Thyroid gland (tissue), 4 donors: ENCODE measurements at regions not wholly inside any gene's neighbourhood (a gene's known extent, or its start where the extent isn't known, plus 50 kb on each side); places are given as distances from the start of the nearest gene placed in this dataset.

Source experiments
- DNase-seq, 2 donors: peaks; one replicate each; pipeline ENCODE4 v3.0.0-alpha.2; 2019
- H3K27ac ChIP-seq, 3 donors: fragments of 200-600 bp; sonication (generic); 1 replicate in 2 of 3; 2 replicates in 1 of 3; pipeline ENCODE4 v1.5.1; 2016 to 2019; ENCODE audit warnings: mild to moderate bottlenecking in 1 of 3, moderate library complexity in 1 of 3
- H3K27me3 ChIP-seq: fragments of 200-600 bp; sonication (generic); one replicate; pipeline ENCODE4 v1.5.1; 2019
- H3K36me3 ChIP-seq, 2 donors: fragments of 200-600 bp; sonication (generic); one replicate each; pipeline ENCODE4 v1.5.1; 2016 to 2019
- H3K4me1 ChIP-seq, 2 donors: fragments of 200-600 bp; sonication (generic); one replicate each; pipeline ENCODE4 v1.5.1; 2017 to 2019
- H3K4me3 ChIP-seq, 3 donors: fragments of 200-600 bp; sonication (generic); replicated peaks in 1 of 3; 1 replicate in 2 of 3; 2 replicates in 1 of 3; pipeline ENCODE4 v1.5.1; 2016; ENCODE audit warnings: mild to moderate bottlenecking in 1 of 3
- H3K9me3 ChIP-seq: fragments of 200-600 bp; sonication (generic); one replicate; pipeline ENCODE4 v1.5.1; 2017
- POLR2A ChIP-seq, 2 donors: fragments of 450-650 bp; IDR thresholded peaks; one replicate each; pipeline ENCODE4 v1.6.1; 2017; ENCODE audit warnings: antibody characterized with exemption in 2 of 2, mild to moderate bottlenecking in 2 of 2, moderate library complexity in 1 of 2
- WGBS, 2 donors: methylation state at CpG; one replicate each; pipeline ENCODE4 v1.1.5; 2017; 5-methylcytosine and 5-hydroxymethylcytosine counted together
- intact Hi-C: fragments of 100-400 bp; cut with DNase I; formaldehyde crosslinking; loops from one replicate; pipeline ENCODE4 v1.15.1; 2023
- TF ChIP-seq, protein P1 (sequence below), 6 experiments: fragments of 200-600 bp in 3 of 6; fragments of 450-650 bp in 3 of 6; sonication (generic) in 3 of 6; IDR thresholded peaks; one replicate each; pipeline ENCODE4 v1.5.1; 2016 to 2019; ENCODE audit warnings: antibody characterized with exemption in 6 of 6, mild to moderate bottlenecking in 2 of 6, inconsistent platforms in 1 of 6, moderate library complexity in 1 of 6

DNA sequence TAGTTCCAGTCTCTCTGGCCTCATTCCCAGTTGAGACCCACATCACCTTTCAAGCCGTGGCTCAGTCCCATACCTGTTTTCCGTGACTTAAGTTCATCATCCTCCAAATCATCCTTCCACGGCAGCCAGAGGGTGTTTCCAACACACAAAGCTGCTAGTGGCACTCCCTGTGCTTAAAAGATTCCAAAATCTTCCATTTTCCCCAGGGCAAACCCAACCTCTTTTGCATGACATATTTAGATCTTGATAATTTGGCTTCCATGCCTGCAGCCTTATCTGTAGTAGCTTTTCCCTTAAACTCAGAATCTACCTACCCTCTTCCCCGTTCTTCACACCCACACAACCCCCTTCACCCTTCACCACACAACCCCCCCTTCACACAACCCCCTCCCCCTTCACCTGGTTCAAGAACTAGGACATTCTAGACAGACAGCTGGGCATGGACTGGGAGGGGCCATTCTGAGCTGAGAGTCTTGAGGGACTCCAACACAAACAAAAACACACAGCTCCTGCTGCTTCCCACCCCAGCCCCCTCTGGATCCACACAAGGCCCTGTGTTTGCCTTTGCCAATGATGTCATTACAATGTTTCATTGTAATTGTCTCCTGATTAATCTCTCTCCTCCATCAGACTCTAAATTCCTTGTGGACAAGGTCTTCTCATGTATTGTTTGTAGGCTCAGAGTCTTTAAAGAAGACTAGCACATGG lies 268.2 kb downstream of the SH3GL2 start:
- no peaks in the 10 kb centered on the region for H3K36me3 ChIP-seq
- WGBS, 2 donors, result 83 to 84% methylated on average over 4 of the region's 4 CpGs
- no peak overlapping the region for H3K4me3 ChIP-seq
- H3K27me3 ChIP-seq, result no peaks in the 10 kb centered on the region
- no peak for DNase-seq
- no peak for TF ChIP-seq POLR2A (IDR thresholded peaks at IDR 0.05)
- TF ChIP-seq, protein P1, sequence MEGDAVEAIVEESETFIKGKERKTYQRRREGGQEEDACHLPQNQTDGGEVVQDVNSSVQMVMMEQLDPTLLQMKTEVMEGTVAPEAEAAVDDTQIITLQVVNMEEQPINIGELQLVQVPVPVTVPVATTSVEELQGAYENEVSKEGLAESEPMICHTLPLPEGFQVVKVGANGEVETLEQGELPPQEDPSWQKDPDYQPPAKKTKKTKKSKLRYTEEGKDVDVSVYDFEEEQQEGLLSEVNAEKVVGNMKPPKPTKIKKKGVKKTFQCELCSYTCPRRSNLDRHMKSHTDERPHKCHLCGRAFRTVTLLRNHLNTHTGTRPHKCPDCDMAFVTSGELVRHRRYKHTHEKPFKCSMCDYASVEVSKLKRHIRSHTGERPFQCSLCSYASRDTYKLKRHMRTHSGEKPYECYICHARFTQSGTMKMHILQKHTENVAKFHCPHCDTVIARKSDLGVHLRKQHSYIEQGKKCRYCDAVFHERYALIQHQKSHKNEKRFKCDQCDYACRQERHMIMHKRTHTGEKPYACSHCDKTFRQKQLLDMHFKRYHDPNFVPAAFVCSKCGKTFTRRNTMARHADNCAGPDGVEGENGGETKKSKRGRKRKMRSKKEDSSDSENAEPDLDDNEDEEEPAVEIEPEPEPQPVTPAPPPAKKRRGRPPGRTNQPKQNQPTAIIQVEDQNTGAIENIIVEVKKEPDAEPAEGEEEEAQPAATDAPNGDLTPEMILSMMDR (IDR thresholded peaks at IDR 0.05), result no peak
- intact Hi-C loops, result no loop called here
- no peaks in the 10 kb centered on the region for H3K9me3 ChIP-seq
- H3K4me1 ChIP-seq, result no peaks in the 10 kb centered on the region
- H3K27ac ChIP-seq, result no peak overlapping the region

DNA sequence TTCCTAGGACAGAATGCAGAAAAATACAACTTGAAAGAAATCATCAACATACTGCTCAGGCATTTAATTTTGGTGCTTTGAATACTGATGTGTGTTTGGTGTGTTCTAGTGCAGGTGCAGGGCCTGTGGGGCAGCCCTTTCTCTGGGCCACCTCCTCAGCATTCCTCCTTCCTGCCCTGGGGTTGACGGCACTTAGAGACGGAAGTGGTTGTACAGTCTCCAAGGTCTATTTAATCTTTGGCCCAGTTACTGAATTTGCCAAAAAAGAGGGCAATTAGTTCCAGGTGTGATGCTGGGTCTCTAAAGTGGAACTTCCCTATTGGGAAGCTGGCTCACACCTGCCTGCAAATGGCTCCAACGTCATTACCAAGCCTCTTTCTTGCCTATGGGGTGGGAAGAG lies 269.0 kb downstream of the SH3GL2 start:
- TF ChIP-seq, protein P1 (IDR thresholded peaks at IDR 0.05), result no peak
- no peak for TF ChIP-seq POLR2A (IDR thresholded peaks at IDR 0.05)
- Histone ChIP-seq H3K4me3 (no peak overlapping the region), H3K36me3 (no peaks in the 10 kb centered on the region), H3K4me1 (no peaks in the 10 kb centered on the region), H3K27me3 (no peaks in the 10 kb centered on the region), H3K27ac (no peak overlapping the region), H3K9me3 (no peaks in the 10 kb centered on the region)
- 51 to 64% methylated on average over 3 of the region's 3 CpGs for WGBS, 2 donors
- DNase-seq, result no peak
- intact Hi-C loops, result no loop called here

DNA sequence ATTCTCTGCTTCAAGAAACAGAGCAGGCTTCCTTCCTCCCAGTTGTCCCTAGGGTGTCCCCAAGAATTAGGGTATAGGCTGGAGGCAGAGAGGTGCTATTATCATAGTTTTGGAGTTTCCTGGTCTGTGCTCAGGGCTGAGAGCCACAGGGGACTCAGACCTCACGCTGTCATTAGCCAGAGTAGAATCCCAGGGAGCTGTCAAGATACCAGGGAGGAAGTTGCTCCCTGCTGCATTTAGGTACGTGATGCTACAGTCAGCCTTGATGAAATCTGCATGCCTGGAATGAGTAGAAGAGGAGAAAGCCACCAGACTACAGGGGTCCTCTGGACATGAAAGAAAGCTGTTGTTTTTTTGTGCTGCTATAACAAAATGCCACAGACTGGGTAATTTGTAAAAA lies 273.2 kb downstream of the SH3GL2 start:
- 29 to 47% methylated on average over 2 of the region's 2 CpGs for WGBS, 2 donors
- H3K9me3 ChIP-seq, result no peaks in the 10 kb centered on the region
- no peak for TF ChIP-seq POLR2A (IDR thresholded peaks at IDR 0.05)
- TF ChIP-seq, protein P1 (IDR thresholded peaks at IDR 0.05), result no peak
- H3K4me3 ChIP-seq, result no peak overlapping the region
- intact Hi-C loops, result no loop called here
- DNase-seq, result no peak
- H3K27me3 ChIP-seq, result no peaks in the 10 kb centered on the region
- H3K4me1 ChIP-seq, result no peaks in the 10 kb centered on the region
- H3K27ac ChIP-seq, result no peak overlapping the region
- no peaks in the 10 kb centered on the region for H3K36me3 ChIP-seq

DNA sequence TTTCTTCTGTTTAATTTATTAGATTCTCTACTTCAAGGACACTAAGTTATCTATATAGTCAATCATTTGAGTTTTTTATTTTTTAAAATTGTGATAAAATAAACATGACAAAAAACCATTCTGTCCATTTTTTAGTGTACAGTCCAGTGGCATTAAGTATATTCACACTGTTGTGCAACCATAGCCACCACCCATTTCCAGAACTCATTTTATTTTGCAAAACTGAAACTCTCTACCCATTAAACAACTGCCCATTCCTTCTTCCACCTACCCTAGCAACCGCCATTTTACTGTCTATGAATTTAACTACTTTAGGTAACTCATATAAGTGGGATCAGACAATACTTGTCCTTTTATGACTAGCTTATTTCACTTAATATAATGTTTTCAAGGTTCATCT lies 275.6 kb downstream of the SH3GL2 start:
- 92 to 95% methylated on average over 1 of the region's 1 CpG for WGBS, 2 donors
- no peak overlapping the region for H3K27ac ChIP-seq
- H3K36me3 ChIP-seq, result no peaks in the 10 kb centered on the region
- intact Hi-C loops, result no loop called here
- no peak for TF ChIP-seq POLR2A (IDR thresholded peaks at IDR 0.05)
- TF ChIP-seq, protein P1 (IDR thresholded peaks at IDR 0.05), result no peak
- no peaks in the 10 kb centered on the region for H3K27me3 ChIP-seq
- H3K4me1 ChIP-seq, result no peaks in the 10 kb centered on the region
- DNase-seq, result no peak
- H3K9me3 ChIP-seq, result no peaks in the 10 kb centered on the region
- no peak overlapping the region for H3K4me3 ChIP-seq

DNA sequence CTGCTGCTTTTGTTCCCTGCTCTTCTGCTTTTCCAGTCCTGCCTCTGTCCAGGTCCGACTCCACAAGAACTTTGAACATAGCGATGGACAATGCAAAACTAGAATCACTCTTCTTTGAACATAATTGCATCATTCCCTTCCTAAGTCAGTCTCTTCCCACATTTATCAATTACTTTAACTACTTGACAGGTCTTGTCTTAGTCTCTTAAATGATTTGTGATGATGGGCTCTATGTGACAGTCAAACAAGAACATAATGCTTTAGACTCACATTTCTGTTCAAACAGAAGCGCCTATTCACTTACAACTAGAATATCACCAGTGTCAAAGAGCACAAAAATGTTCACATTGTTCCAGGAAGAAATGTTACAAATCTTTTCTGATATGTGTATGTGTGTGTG lies 278.1 kb downstream of the SH3GL2 start:
- Histone ChIP-seq H3K27ac (no peak overlapping the region), H3K27me3 (no peaks in the 10 kb centered on the region), H3K36me3 (no peaks in the 10 kb centered on the region), H3K4me3 (no peak overlapping the region), H3K9me3 (no peaks in the 10 kb centered on the region), H3K4me1 (no peaks in the 10 kb centered on the region)
- intact Hi-C loops, result no loop called here
- no peak for TF ChIP-seq POLR2A (IDR thresholded peaks at IDR 0.05)
- TF ChIP-seq, protein P1 (IDR thresholded peaks at IDR 0.05), result no peak
- no peak for DNase-seq
- 95 to 96% methylated on average over 3 of the region's 3 CpGs for WGBS, 2 donors
